MCF 10A (cell line): ENCODE measurements at regions not wholly inside any gene's neighbourhood (a gene's known extent, or its start where the extent isn't known, plus 50 kb on each side); places are given as distances from the start of the nearest gene placed in this dataset.

Source experiments
- BruUV-seq: library from RNA; stranded (reverse); fragments of 400-500 nt; replicated peaks from 2 replicates; lab custom pipeline; 2021; lab: Mats Ljungman, UMichigan
- CTCF ChIA-PET: fragments of 300-600 bp; sonication (Branson Sonifier 250); formaldehyde crosslinking; extraction: SDS; loops from one replicate; lab custom pipeline; 2021; ENCODE audit warnings: antibody characterized with exemption, inconsistent platforms; lab: Yijun Ruan, JAX
- POLR2A ChIA-PET: fragments of 300-600, 350-650 bp; sonication (Branson Sonifier 250); formaldehyde crosslinking; extraction: SDS; loops from one replicate; lab custom pipeline; 2020; ENCODE audit warnings: antibody characterized with exemption, inconsistent platforms; lab: Yijun Ruan, JAX
- DNase-seq: peaks from one replicate; pipeline ENCODE4 v3.0.0-alpha.2; 2018; ENCODE audit not compliant: unreplicated experiment
- H3K27ac Mint-ChIP-seq: one replicate; pipeline ENCODE4 v1.8.0; 2022; ENCODE audit warnings: mild to moderate bottlenecking, low read depth, mixed read lengths; ENCODE audit not compliant: unreplicated experiment
- H3K27me3 Mint-ChIP-seq: one replicate; pipeline ENCODE4 v1.8.0; 2022; ENCODE audit warnings: mixed read lengths; ENCODE audit not compliant: insufficient read depth, unreplicated experiment
- H3K36me3 Mint-ChIP-seq: one replicate; pipeline ENCODE4 v1.8.0; 2022; ENCODE audit warnings: mild to moderate bottlenecking, moderate library complexity, mixed read lengths; ENCODE audit not compliant: insufficient read depth, unreplicated experiment
- H3K4me1 Mint-ChIP-seq: one replicate; pipeline ENCODE4 v1.8.0; 2022; ENCODE audit warnings: mixed read lengths; ENCODE audit not compliant: insufficient read depth, unreplicated experiment
- H3K4me3 Mint-ChIP-seq: one replicate; pipeline ENCODE4 v1.8.0; 2022; ENCODE audit warnings: mild to moderate bottlenecking, moderate library complexity, mixed read lengths; ENCODE audit not compliant: unreplicated experiment
- H3K9me3 Mint-ChIP-seq: one replicate; pipeline ENCODE4 v1.8.0; 2022; ENCODE audit warnings: mixed read lengths; ENCODE audit not compliant: unreplicated experiment
- CTCF ChIP-seq: fragments of 200-600 bp; IDR thresholded peaks from one replicate; pipeline ENCODE4 v1.8.0; 2022; ENCODE audit warnings: antibody characterized with exemption, mild to moderate bottlenecking; ENCODE audit not compliant: unreplicated experiment
- intact Hi-C: fragments of 100-400 bp; cut with micrococcal nuclease; formaldehyde crosslinking; loops from 2 replicates; pipeline ENCODE4 v1.14.1; 2022

GRCh38 chr18:4586731-4587130, 131.6 kb upstream of the DLGAP1 start:
- peak overlapping the region; percentile 39 for H3K27ac Mint-ChIP-seq
- peaks cover 8% of the 10 kb centered on the region for H3K36me3 Mint-ChIP-seq
- no peak for DNase-seq
- H3K9me3 Mint-ChIP-seq, result peaks cover 6% of the 10 kb centered on the region
- TF ChIP-seq CTCF, result no peak
- ChIA-PET POLR2A (interaction anchor here (0.6 kb wide), 1 partner anchor 722 kb away, joined by 3 read pairs; no protein-coding TSS in a partner anchor), CTCF (interaction anchor here (0.7 kb wide), 1 partner anchor 43 kb away, joined by 3 read pairs; no protein-coding TSS in a partner anchor)
- BruUV-seq, result no TSS peak
- intact Hi-C loops, result no loop called here
- H3K4me1 Mint-ChIP-seq, result peaks cover 7% of the 10 kb centered on the region
- no peak overlapping the region for H3K4me3 Mint-ChIP-seq
- no peaks in the 10 kb centered on the region for H3K27me3 Mint-ChIP-seq

GRCh38 chr18:4582431-4583335, 127.6 kb upstream of the DLGAP1 start:
- H3K4me3 Mint-ChIP-seq, result no peak overlapping the region
- H3K4me1 Mint-ChIP-seq, result peaks cover 7% of the 10 kb centered on the region
- H3K36me3 Mint-ChIP-seq, result peaks cover 8% of the 10 kb centered on the region
- peaks cover 6% of the 10 kb centered on the region for H3K9me3 Mint-ChIP-seq
- no peaks in the 10 kb centered on the region for H3K27me3 Mint-ChIP-seq
- POLR2A ChIA-PET, result no interaction called here
- H3K27ac Mint-ChIP-seq, result no peak overlapping the region
- BruUV-seq, result no TSS peak
- TF ChIP-seq CTCF, result no peak
- no peak for DNase-seq
- intact Hi-C loops, result no loop called here
- CTCF ChIA-PET, result no interaction called here

GRCh38 chr18:4581966-4582365, 126.9 kb upstream of the DLGAP1 start:
- H3K9me3 Mint-ChIP-seq, result peaks cover 6% of the 10 kb centered on the region
- intact Hi-C loops, result no loop called here
- H3K4me3 Mint-ChIP-seq, result no peak overlapping the region
- H3K27ac Mint-ChIP-seq, result no peak overlapping the region
- ChIA-PET POLR2A (no interaction called here), CTCF (no interaction called here)
- H3K27me3 Mint-ChIP-seq, result no peaks in the 10 kb centered on the region
- peaks cover 4% of the 10 kb centered on the region for H3K4me1 Mint-ChIP-seq
- no TSS peak for BruUV-seq
- no peak for TF ChIP-seq CTCF
- no peak for DNase-seq
- H3K36me3 Mint-ChIP-seq, result peaks cover 8% of the 10 kb centered on the region

- Mint-ChIP-seq H3K4me3 (no peak overlapping the region), H3K9me3 (peaks cover 3% of the 10 kb centered on the region), H3K27me3 (no peaks in the 10 kb centered on the region), H3K36me3 (peaks cover 13% of the 10 kb centered on the region), H3K4me1 (no peaks in the 10 kb centered on the region), H3K27ac (no peak overlapping the region)
- BruUV-seq, result no TSS peak
- TF ChIP-seq CTCF, result no peak
- POLR2A ChIA-PET, result no interaction called here
- no peak for DNase-seq
- intact Hi-C loops, result no loop called here
- CTCF ChIA-PET, result interaction anchor here (0.5 to 1.0 kb wide), 2 partner anchors 11 to 138 kb away, joined by 3 read pairs; no protein-coding TSS in a partner anchor
These were observed 123.3 kb upstream of the DLGAP1 start for GRCh38 chr18:4578449-4578848.
